ENCODE measurements at regions not wholly inside any gene's neighbourhood (a gene's known extent, or its start where the extent isn't known, plus 50 kb on each side); places are given as distances from the start of the nearest gene placed in this dataset.

GRCh38 chr5:8892926-8893325, 652.9 kb downstream of the SEMA5A start:
- TF ChIP-seq CTCF (IDR thresholded peaks at IDR 0.05; ENCODE audit: borderline replicate concordance, control extremely low read depth, extremely low read depth, insufficient read depth, missing control alignments), result no peak
- in situ Hi-C loops (cut with MboI; ENCODE audit: low sequenced_read_pairs, unreplicated experiment), result no loop called here
- no peak for DNase-seq (ENCODE audit: low spot score)

- no peak for DNase-seq (ENCODE audit: low spot score)
- TF ChIP-seq CTCF (IDR thresholded peaks at IDR 0.05; ENCODE audit: borderline replicate concordance, control extremely low read depth, extremely low read depth, insufficient read depth, missing control alignments), result no peak
- in situ Hi-C loops (cut with MboI; ENCODE audit: low sequenced_read_pairs, unreplicated experiment), result no loop called here
Measured at GRCh38 chr5:8894031-8894430, 651.8 kb downstream of the SEMA5A start.

GRCh38 chr5:8895062-8895461, 650.8 kb downstream of the SEMA5A start:
- TF ChIP-seq CTCF (IDR thresholded peaks at IDR 0.05; ENCODE audit: borderline replicate concordance, control extremely low read depth, extremely low read depth, insufficient read depth, missing control alignments), result no peak
- no peak for DNase-seq (ENCODE audit: low spot score)
- in situ Hi-C loops (cut with MboI; ENCODE audit: low sequenced_read_pairs, unreplicated experiment), result no loop called here

GRCh38 chr5:8895599-8895998, 650.3 kb downstream of the SEMA5A start:
- in situ Hi-C loops (cut with MboI; ENCODE audit: low sequenced_read_pairs, unreplicated experiment), result no loop called here
- TF ChIP-seq CTCF (IDR thresholded peaks at IDR 0.05; ENCODE audit: borderline replicate concordance, control extremely low read depth, extremely low read depth, insufficient read depth, missing control alignments), result no peak
- no peak for DNase-seq (ENCODE audit: low spot score)

- TF ChIP-seq CTCF (IDR thresholded peaks at IDR 0.05; ENCODE audit: borderline replicate concordance, control extremely low read depth, extremely low read depth, insufficient read depth, missing control alignments), result no peak
- in situ Hi-C loops (cut with MboI; ENCODE audit: low sequenced_read_pairs, unreplicated experiment), result no loop called here
Measured at GRCh38 chr5:8897316-8897715, 648.6 kb downstream of the SEMA5A start.

GRCh38 chr5:8905021-8905420, 640.9 kb downstream of the SEMA5A start:
- in situ Hi-C loops (cut with MboI; ENCODE audit: low sequenced_read_pairs, unreplicated experiment), result no loop called here
- TF ChIP-seq CTCF (IDR thresholded peaks at IDR 0.05; ENCODE audit: borderline replicate concordance, control extremely low read depth, extremely low read depth, insufficient read depth, missing control alignments), result no peak
- DNase-seq (ENCODE audit: low spot score), result no peak

More at GRCh38 chr5:8897316-8897715, 648.6 kb downstream of the SEMA5A start:
- DNase-seq (ENCODE audit: low spot score), result no peak
